ENCODE measurements at regions not wholly inside any gene's neighbourhood (a gene's known extent, or its start where the extent isn't known, plus 50 kb on each side); places are given as distances from the start of the nearest gene placed in this dataset.

GRCh38 chr3:67765575-67765974, 111.2 kb upstream of the SUCLG2 start:
- no peak for DNase-seq

DNA sequence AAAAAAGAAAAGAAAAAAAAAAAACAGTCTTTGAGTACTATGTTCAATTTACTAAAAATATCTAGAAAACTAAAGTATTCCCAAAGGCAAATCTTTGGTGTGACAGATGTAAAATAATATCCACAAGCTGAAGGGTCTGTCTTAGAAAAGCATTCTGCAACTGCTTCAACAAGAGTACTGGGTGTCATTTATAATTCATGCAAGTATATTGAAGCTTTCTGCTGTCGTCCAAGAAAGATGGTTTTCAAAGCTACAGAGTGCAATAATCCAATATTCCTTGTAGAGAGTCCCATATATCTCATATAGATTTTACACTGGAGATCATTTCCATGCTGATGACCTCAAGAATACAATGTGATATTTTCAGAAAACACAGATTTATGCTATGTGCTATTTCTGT, 90.9 kb upstream of the SUCLG2 start:
- no peak for DNase-seq

DNA sequence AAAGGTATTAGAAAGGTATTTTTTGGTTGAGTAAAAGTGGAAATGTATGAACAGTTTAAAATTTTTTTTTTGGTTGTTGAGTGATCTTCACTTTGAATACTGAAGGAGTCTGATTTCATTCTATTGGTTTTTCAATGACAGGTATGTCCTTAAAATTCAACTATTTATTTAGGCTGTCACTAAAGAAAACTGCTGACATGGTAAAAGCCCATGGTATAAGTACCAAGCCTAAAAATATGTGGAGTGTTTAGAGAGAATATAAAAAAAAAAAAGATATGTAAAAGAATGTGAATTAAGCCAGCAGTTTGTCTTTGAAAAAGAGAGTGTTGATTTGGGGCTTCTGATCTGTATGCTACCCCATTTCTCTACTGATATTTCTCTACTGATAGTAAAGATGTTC, 90.3 kb upstream of the SUCLG2 start:
- no peak for DNase-seq

DNA sequence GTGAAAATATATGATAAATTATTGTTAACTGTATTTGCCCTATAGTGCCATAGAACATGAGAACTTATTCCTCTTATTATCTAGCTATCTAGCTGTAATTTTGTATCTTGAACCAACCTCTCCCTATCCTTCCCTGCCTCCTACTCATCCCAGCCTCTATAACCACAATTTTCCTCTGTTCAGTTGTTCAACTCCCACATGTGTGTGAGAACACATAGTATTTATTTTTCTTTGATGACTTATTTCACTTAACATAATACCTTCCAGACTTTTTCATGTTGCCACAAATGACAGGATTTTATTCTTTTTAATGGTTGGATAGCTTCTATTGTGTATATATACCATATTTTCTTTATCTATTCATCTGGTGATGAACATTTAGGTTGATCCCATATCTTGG, 85.4 kb upstream of the SUCLG2 start:
- DNase-seq: no peak

- no peak for DNase-seq
These were observed 83.8 kb upstream of the SUCLG2 start for GRCh38 chr3:67737906-67738865.

- no peak for DNase-seq
These were observed 82.7 kb upstream of the SUCLG2 start for GRCh38 chr3:67737140-67737539.

- DNase-seq: no peak
These were observed 79.0 kb upstream of the SUCLG2 start for GRCh38 chr3:67733269-67733950.

DNA sequence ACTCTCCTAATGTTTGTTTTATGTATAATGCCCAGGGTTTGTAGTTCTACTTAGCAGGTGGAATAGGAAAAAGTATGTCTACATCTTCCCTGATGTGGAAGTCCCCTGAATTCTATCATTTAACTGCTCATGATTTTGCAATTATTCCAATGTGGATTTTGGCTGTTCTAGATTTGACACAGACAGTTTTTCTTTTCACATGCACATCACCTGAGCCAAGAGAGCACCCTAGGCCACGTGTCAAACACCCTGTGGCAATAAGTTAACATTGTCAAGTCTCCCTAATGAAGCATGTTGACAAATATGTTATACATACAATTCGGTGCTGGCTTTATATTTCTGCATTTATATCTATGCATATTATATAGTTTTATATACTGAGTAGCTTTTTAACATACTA, 70.0 kb upstream of the SUCLG2 start:
- no peak for DNase-seq

DNA sequence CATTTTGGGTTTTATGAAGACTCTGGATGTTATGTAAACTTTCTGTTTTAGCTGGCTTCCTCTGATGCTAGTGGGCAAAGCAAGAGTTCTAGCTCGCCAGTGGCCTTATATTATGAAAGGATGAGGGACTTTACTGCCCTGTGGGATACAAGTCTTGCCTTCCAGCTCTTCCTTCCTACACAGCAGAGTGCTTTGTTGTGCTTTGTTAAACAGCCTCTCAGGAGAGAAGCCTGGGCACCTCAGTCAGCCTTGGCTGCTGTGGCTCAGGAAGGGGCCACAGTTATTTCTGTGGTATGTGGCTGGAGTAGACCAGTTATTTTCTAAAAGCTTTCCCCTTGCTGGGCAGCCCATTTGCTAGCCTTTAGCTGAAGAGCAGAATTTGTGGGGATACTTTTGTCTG, 69.5 kb upstream of the SUCLG2 start:
- no peak for DNase-seq

GRCh38 chr3:67719333-67719732, 64.9 kb upstream of the SUCLG2 start:
- no peak for DNase-seq

GRCh38 chr3:67715971-67716370, 61.6 kb upstream of the SUCLG2 start:
- DNase-seq: no peak

- DNase-seq: no peak
These were observed 59.5 kb upstream of the SUCLG2 start for GRCh38 chr3:67713764-67714469.

DNA sequence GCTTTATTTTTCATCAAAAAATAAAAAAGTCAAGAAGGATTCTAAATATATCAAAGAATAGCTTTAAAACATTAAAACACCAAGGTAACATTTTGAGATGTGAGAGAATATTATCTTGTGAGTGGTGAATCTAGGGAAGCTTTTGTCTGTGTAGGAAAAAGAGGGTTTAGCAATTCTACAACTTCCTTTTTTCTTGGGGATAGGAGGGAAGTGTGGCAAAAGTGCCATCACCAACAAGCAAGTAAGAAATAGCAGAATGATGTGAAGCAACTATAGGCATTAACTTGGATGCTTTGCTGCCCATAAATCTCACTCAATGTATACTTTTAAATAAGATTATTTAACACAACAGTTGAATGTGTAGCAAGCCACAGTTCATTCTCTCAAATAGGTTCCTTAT, 57.8 kb upstream of the SUCLG2 start:
- DNase-seq: no peak

DNA sequence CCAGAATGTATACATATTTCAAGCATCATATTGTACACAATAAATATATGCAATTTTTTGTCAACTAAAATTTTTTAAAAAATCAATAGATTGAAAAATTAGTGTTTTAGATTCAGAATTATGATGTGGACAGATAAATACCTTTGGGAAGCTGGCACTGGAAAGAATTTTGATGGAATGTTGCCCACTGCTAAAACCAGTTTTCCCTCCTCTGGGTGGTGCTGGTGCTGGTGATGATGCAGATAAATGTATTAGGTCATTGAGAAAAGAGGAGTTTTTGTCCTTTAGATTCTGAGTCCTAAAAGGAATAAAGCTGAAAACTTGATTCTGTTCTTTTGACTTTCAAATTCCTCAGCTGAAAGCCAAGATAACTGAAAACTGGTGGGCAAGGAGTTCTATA, 56.0 kb upstream of the SUCLG2 start:
- DNase-seq: no peak

DNA sequence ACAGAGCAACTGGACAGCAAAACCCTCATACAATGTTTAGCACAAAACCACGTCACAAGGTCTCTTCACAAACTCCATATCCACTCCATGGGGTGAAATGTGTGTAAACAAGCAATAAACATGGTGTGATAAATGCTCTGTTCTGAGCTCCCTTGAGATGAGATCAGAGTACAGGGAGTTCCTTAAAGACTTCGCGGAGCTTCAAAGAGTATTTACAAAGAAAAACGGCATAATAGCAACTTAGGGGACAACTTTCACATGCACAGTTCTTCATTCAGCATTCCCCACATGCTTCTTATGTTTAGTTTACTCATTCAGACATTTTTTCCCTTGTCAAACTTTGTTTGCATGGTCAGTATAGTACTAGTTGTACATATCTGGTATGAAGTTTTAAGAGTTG, 52.5 kb upstream of the SUCLG2 start:
- no peak for DNase-seq

- no peak for DNase-seq
These were observed 49.9 kb upstream of the SUCLG2 start for GRCh38 chr3:67704322-67704721.

Measured in NCI-H526 treated with DMSO at 0.1 percent for 48 hours (cell line).